ENCODE measurements at regions not wholly inside any gene's neighbourhood (a gene's known extent, or its start where the extent isn't known, plus 50 kb on each side); places are given as distances from the start of the nearest gene placed in this dataset.

DNA sequence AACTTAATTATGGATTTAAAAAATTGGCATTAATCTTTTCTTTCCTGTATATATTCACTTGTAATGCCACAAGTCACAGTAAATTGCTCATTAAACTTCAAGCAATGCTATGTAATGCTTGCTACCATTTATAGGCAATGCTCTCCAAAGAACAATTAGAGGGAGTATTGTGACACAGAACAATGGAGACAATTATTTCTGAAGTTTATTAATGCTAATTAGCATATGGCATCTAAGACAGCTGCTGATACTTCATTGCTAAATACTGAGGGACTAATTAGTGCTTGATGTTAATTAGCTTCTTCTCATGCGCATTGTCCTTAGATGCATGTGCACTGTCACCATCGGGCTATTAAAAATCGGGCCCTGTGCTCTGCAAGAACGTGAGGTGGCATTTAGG lies 1012.8 kb downstream of the SOCS6 start:
- TF ChIP-seq POLR2A (IDR thresholded peaks at IDR 0.05; ENCODE audit: low read depth, low read length) (no peak), POLR2AphosphoS5 (IDR thresholded peaks at IDR 0.05; ENCODE audit: low read depth, low read length) (no peak), TAF1 (IDR thresholded peaks at IDR 0.05; ENCODE audit: low read depth, low read length) (no peak), POU2F2 (IDR thresholded peaks at IDR 0.05; ENCODE audit: low read depth, low read length) (no peak)

All from GM12891 (cell line).